ENCODE measurements at regions not wholly inside any gene's neighbourhood (a gene's known extent, or its start where the extent isn't known, plus 50 kb on each side); places are given as distances from the start of the nearest gene placed in this dataset.

GRCh38 chr2:65957454-65957853, 477.5 kb upstream of the MEIS1 start:
- Histone ChIP-seq H3K36me3 (replicated peaks in 1 of 2; ENCODE audit: control insufficient read depth in 1 of 2, insufficient read depth in 2 of 2, low read length in 2 of 2) (no peaks in the 10 kb centered on the region), H3K79me2 (ENCODE audit: insufficient read depth, low read length) (no peaks in the 10 kb centered on the region), H4K20me1 (ENCODE audit: insufficient read depth, low read length) (no peaks in the 10 kb centered on the region), H3K4me3 (replicated peaks in 1 of 3; ENCODE audit: low read depth in 2 of 3, low read length in 3 of 3) (no peak overlapping the region), H3K27me3 (ENCODE audit: control insufficient read depth in 2 of 2, insufficient read depth in 2 of 2, low read length in 2 of 2) (no peaks in the 10 kb centered on the region), H3K4me1 (ENCODE audit: control insufficient read depth in 1 of 2, insufficient read depth in 2 of 2, low read length in 2 of 2) (no peaks in the 10 kb centered on the region), H3K27ac (ENCODE audit: low read depth in 1 of 2, low read length in 2 of 2) (no peak overlapping the region), H3K9ac (ENCODE audit: insufficient read depth, low read length, poor library complexity, severe bottlenecking) (no peak overlapping the region), H3K9me3 (replicated peaks in 1 of 2; ENCODE audit: control insufficient read depth in 1 of 2, insufficient read depth in 1 of 2, low read length in 2 of 2) (no peaks in the 10 kb centered on the region), H3K4me2 (replicated peaks; ENCODE audit: extremely low read depth, low read length, poor library complexity, severe bottlenecking) (no peak overlapping the region), H2AFZ (ENCODE audit: insufficient read depth, low read depth, low read length, poor library complexity, severe bottlenecking) (no peak overlapping the region)
- 92% methylated on average over 2 of the region's 2 CpGs for WGBS (ENCODE audit: insufficient coverage)
- no peak overlapping the region for H3K27ac Mint-ChIP-seq
- intact Hi-C loops (cut with micrococcal nuclease) = no loop called here
- H3K4me1 Mint-ChIP-seq = no peaks in the 10 kb centered on the region
- H3K9me3 Mint-ChIP-seq = peaks cover 0 to 8% (median 4%) of the 10 kb centered on the region in 7 donors
- TF ChIP-seq, protein P1, sequence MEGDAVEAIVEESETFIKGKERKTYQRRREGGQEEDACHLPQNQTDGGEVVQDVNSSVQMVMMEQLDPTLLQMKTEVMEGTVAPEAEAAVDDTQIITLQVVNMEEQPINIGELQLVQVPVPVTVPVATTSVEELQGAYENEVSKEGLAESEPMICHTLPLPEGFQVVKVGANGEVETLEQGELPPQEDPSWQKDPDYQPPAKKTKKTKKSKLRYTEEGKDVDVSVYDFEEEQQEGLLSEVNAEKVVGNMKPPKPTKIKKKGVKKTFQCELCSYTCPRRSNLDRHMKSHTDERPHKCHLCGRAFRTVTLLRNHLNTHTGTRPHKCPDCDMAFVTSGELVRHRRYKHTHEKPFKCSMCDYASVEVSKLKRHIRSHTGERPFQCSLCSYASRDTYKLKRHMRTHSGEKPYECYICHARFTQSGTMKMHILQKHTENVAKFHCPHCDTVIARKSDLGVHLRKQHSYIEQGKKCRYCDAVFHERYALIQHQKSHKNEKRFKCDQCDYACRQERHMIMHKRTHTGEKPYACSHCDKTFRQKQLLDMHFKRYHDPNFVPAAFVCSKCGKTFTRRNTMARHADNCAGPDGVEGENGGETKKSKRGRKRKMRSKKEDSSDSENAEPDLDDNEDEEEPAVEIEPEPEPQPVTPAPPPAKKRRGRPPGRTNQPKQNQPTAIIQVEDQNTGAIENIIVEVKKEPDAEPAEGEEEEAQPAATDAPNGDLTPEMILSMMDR (IDR thresholded peaks at IDR 0.05) = no peak
- DNase-seq = no peak
- H3K27me3 Mint-ChIP-seq (ENCODE audit: low read depth in 3 of 3) = peaks cover 0 to 3% (median 2%) of the 10 kb centered on the region in 3 donors
- no peak overlapping the region for H3K4me3 Mint-ChIP-seq
- no peaks in the 10 kb centered on the region for H3K36me3 Mint-ChIP-seq

DNA sequence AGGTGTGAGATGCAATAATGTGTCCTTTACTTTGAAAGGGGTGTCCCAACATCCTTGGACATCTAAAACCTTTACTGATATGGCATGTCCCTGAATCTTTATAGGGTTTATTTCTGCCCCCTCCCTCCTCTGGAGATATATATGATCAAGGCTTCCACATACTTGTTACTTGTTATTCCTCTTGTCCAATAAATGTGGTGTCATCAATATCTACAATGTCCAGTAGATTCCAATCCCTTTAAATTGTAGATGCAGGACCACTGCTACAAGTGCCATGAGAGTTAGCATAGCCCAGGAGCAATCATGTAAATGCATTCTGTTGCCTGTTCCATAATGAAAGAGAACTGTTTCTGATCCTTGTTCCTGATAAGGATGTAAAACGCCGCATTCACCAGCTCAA, 479.7 kb upstream of the MEIS1 start:
- TF ChIP-seq, protein P1 (IDR thresholded peaks at IDR 0.05) = no peak
- no peak overlapping the region for H2AFZ ChIP-seq (ENCODE audit: insufficient read depth, low read depth, low read length, poor library complexity, severe bottlenecking)
- no peak overlapping the region for H3K4me3 ChIP-seq (replicated peaks in 1 of 3; ENCODE audit: low read depth in 2 of 3, low read length in 3 of 3)
- H3K27me3 ChIP-seq (ENCODE audit: control insufficient read depth in 2 of 2, insufficient read depth in 2 of 2, low read length in 2 of 2) = no peaks in the 10 kb centered on the region
- H3K27ac ChIP-seq (ENCODE audit: low read depth in 1 of 2, low read length in 2 of 2) = no peak overlapping the region
- Mint-ChIP-seq H3K27me3 (ENCODE audit: low read depth in 3 of 3) (peaks cover 0 to 3% (median 2%) of the 10 kb centered on the region in 3 donors), H3K9me3 (peaks cover 0 to 6% (median 4%) of the 10 kb centered on the region in 7 donors), H3K4me3 (no peak overlapping the region), H3K27ac (no peak overlapping the region), H3K36me3 (no peaks in the 10 kb centered on the region), H3K4me1 (no peaks in the 10 kb centered on the region)
- H3K4me1 ChIP-seq (ENCODE audit: control insufficient read depth in 1 of 2, insufficient read depth in 2 of 2, low read length in 2 of 2) = no peaks in the 10 kb centered on the region
- no peaks in the 10 kb centered on the region for H3K36me3 ChIP-seq (replicated peaks in 1 of 2; ENCODE audit: control insufficient read depth in 1 of 2, insufficient read depth in 2 of 2, low read length in 2 of 2)
- H3K9ac ChIP-seq (ENCODE audit: insufficient read depth, low read length, poor library complexity, severe bottlenecking) = no peak overlapping the region
- intact Hi-C loops (cut with micrococcal nuclease) = no loop called here
- H3K79me2 ChIP-seq (ENCODE audit: insufficient read depth, low read length) = no peaks in the 10 kb centered on the region
- no peaks in the 10 kb centered on the region for H4K20me1 ChIP-seq (ENCODE audit: insufficient read depth, low read length)
- DNase-seq = no peak
- H3K4me2 ChIP-seq (replicated peaks; ENCODE audit: extremely low read depth, low read length, poor library complexity, severe bottlenecking) = no peak overlapping the region
- no CpG with 5 or more reads among the region's 2 CpGs for WGBS (ENCODE audit: insufficient coverage)
- H3K9me3 ChIP-seq (replicated peaks in 1 of 2; ENCODE audit: control insufficient read depth in 1 of 2, insufficient read depth in 1 of 2, low read length in 2 of 2) = no peaks in the 10 kb centered on the region

Data from CD14-positive monocyte (primary cell).